ENCODE measurements at regions not wholly inside any gene's neighbourhood (a gene's known extent, or its start where the extent isn't known, plus 50 kb on each side); places are given as distances from the start of the nearest gene placed in this dataset.

GRCh38 chr5:125038477-125038876, 292.0 kb upstream of the ZNF608 start:
- DNase-seq, result no peak
- TF ChIP-seq CTCF (IDR thresholded peaks at IDR 0.05) (no peak), POLR2A (IDR thresholded peaks at IDR 0.05) (no peak)
- Histone ChIP-seq H3K36me3 (replicated peaks in 1 of 2) (no peaks in the 10 kb centered on the region), H3K9me3 (replicated peaks in 1 of 3) (no peaks in the 10 kb centered on the region), H3K27ac (no peak overlapping the region), H3K4me1 (replicated peaks in 1 of 2) (peaks cover 5 to 20% of the 10 kb centered on the region in 2 donors), H3K27me3 (no peaks in the 10 kb centered on the region), H3K4me3 (no peak overlapping the region)
- intact Hi-C loops (cut with DNase I), result no loop called here
- 85 to 89% (median 86%) methylated on average over 5 of the region's 5 CpGs for WGBS, 4 donors

- no peak for DNase-seq
- no peak overlapping the region for H3K4me3 ChIP-seq
- no peak overlapping the region for H3K27ac ChIP-seq
- no peaks in the 10 kb centered on the region for H3K9me3 ChIP-seq (replicated peaks in 1 of 3)
- TF ChIP-seq CTCF (IDR thresholded peaks at IDR 0.05), result no peak
- no peak for TF ChIP-seq POLR2A (IDR thresholded peaks at IDR 0.05)
- no peaks in the 10 kb centered on the region for H3K36me3 ChIP-seq (replicated peaks in 1 of 2)
- intact Hi-C loops (cut with DNase I), result no loop called here
- H3K4me1 ChIP-seq (replicated peaks in 1 of 2), result peaks cover 13 to 35% of the 10 kb centered on the region in 2 donors
- H3K27me3 ChIP-seq, result no peaks in the 10 kb centered on the region
- WGBS, 4 donors, result 58 to 67% (median 63%) methylated on average over 2 of the region's 2 CpGs
Measured at GRCh38 chr5:125041798-125042197, 295.4 kb upstream of the ZNF608 start.

- no peak overlapping the region for H3K27ac ChIP-seq
- no peaks in the 10 kb centered on the region for H3K27me3 ChIP-seq
- H3K4me1 ChIP-seq (replicated peaks in 1 of 2), result peaks cover 13 to 35% of the 10 kb centered on the region in 2 donors
- H3K4me3 ChIP-seq, result no peak overlapping the region
- H3K9me3 ChIP-seq (replicated peaks in 1 of 3), result no peaks in the 10 kb centered on the region
- intact Hi-C loops (cut with DNase I), result no loop called here
- no peak for DNase-seq
- TF ChIP-seq POLR2A (IDR thresholded peaks at IDR 0.05) (no peak), CTCF (IDR thresholded peaks at IDR 0.05) (no peak)
- H3K36me3 ChIP-seq (replicated peaks in 1 of 2), result no peaks in the 10 kb centered on the region
- 62 to 78% (median 71%) methylated on average over 1 of the region's 1 CpG for WGBS, 4 donors
Measured at GRCh38 chr5:125042261-125042890, 295.9 kb upstream of the ZNF608 start.

GRCh38 chr5:125043781-125044391, 297.4 kb upstream of the ZNF608 start:
- Histone ChIP-seq H3K4me1 (replicated peaks in 1 of 2) (peaks cover 13 to 35% of the 10 kb centered on the region in 2 donors), H3K36me3 (replicated peaks in 1 of 2) (no peaks in the 10 kb centered on the region), H3K27me3 (no peaks in the 10 kb centered on the region), H3K27ac (no peak overlapping the region), H3K4me3 (no peak overlapping the region), H3K9me3 (replicated peaks in 1 of 3) (no peaks in the 10 kb centered on the region)
- WGBS, 4 donors, result 16 to 25% (median 18%) methylated on average over 8 of the region's 8 CpGs
- intact Hi-C loops (cut with DNase I), result no loop called here
- DNase-seq, result peak; percentile 77 to 96 (median 82)
- no peak for TF ChIP-seq POLR2A (IDR thresholded peaks at IDR 0.05)
- TF ChIP-seq CTCF (IDR thresholded peaks at IDR 0.05), result no peak
